ENCODE measurements at regions not wholly inside any gene's neighbourhood (a gene's known extent, or its start where the extent isn't known, plus 50 kb on each side); places are given as distances from the start of the nearest gene placed in this dataset.

GRCh38 chr4:81620442-81620841 lies 148.7 kb upstream of the RASGEF1B start:
- TF ChIP-seq CTCF (IDR thresholded peaks at IDR 0.05) = no peak
- no peak overlapping the region for H3K27ac ChIP-seq

GRCh38 chr4:81617545-81617944 lies 145.8 kb upstream of the RASGEF1B start:
- intact Hi-C loops (cut with DNase I) = no loop called here
- no peak for DNase-seq
- Histone ChIP-seq H3K4me3 (no peak overlapping the region), H3K27me3 (no peaks in the 10 kb centered on the region), H3K36me3 (no peaks in the 10 kb centered on the region), H3K9me3 (no peaks in the 10 kb centered on the region), H3K4me1 (no peaks in the 10 kb centered on the region), H3K27ac (no peak overlapping the region)
- no peak for ATAC-seq
- TF ChIP-seq CTCF (IDR thresholded peaks at IDR 0.05) = no peak

More at GRCh38 chr4:81620442-81620841, 148.7 kb upstream of the RASGEF1B start:
- H3K4me3 ChIP-seq = no peak overlapping the region
- no peaks in the 10 kb centered on the region for H3K9me3 ChIP-seq
- ATAC-seq = no peak
- no peaks in the 10 kb centered on the region for H3K4me1 ChIP-seq
- H3K27me3 ChIP-seq = no peaks in the 10 kb centered on the region
- H3K36me3 ChIP-seq = no peaks in the 10 kb centered on the region
- intact Hi-C loops (cut with DNase I) = no loop called here
- DNase-seq = no peak

GRCh38 chr4:81611221-81611620 lies 139.5 kb upstream of the RASGEF1B start:
- intact Hi-C loops (cut with DNase I) = no loop called here
- TF ChIP-seq CTCF (IDR thresholded peaks at IDR 0.05) = no peak
- no peak for ATAC-seq

GRCh38 chr4:81609844-81610243 lies 138.1 kb upstream of the RASGEF1B start:
- Histone ChIP-seq H3K36me3 (no peaks in the 10 kb centered on the region), H3K9me3 (no peaks in the 10 kb centered on the region), H3K4me3 (no peak overlapping the region), H3K27ac (no peak overlapping the region), H3K4me1 (peaks cover 0 to 16% of the 10 kb centered on the region in 2 donors), H3K27me3 (no peaks in the 10 kb centered on the region)
- DNase-seq = no peak
- intact Hi-C loops (cut with DNase I) = no loop called here
- no peak for ATAC-seq
- no peak for TF ChIP-seq CTCF (IDR thresholded peaks at IDR 0.05)

More at GRCh38 chr4:81611221-81611620, 139.5 kb upstream of the RASGEF1B start:
- Histone ChIP-seq H3K27me3 (no peaks in the 10 kb centered on the region), H3K9me3 (no peaks in the 10 kb centered on the region), H3K36me3 (no peaks in the 10 kb centered on the region), H3K4me3 (no peak overlapping the region), H3K27ac (no peak overlapping the region), H3K4me1 (peaks cover 0 to 10% of the 10 kb centered on the region in 2 donors)
- DNase-seq = no peak

- no peaks in the 10 kb centered on the region for H3K9me3 ChIP-seq
- TF ChIP-seq CTCF (IDR thresholded peaks at IDR 0.05) = no peak
- peak; percentile 45 for ATAC-seq
- no peaks in the 10 kb centered on the region for H3K27me3 ChIP-seq
- H3K27ac ChIP-seq = no peak overlapping the region
- DNase-seq = no peak
- intact Hi-C loops (cut with DNase I) = no loop called here
- H3K4me3 ChIP-seq = no peak overlapping the region
- peaks cover 0 to 16% of the 10 kb centered on the region in 2 donors for H3K4me1 ChIP-seq
- H3K36me3 ChIP-seq = no peaks in the 10 kb centered on the region
These were observed 136.2 kb upstream of the RASGEF1B start for GRCh38 chr4:81607950-81608349.
